ENCODE measurements at regions not wholly inside any gene's neighbourhood (a gene's known extent, or its start where the extent isn't known, plus 50 kb on each side); places are given as distances from the start of the nearest gene placed in this dataset.
"Not testable (repeated sequence)": the region's sequence is repeated elsewhere in the genome, so short reads cannot be mapped to it uniquely, and the experiment has no call there.

DNA sequence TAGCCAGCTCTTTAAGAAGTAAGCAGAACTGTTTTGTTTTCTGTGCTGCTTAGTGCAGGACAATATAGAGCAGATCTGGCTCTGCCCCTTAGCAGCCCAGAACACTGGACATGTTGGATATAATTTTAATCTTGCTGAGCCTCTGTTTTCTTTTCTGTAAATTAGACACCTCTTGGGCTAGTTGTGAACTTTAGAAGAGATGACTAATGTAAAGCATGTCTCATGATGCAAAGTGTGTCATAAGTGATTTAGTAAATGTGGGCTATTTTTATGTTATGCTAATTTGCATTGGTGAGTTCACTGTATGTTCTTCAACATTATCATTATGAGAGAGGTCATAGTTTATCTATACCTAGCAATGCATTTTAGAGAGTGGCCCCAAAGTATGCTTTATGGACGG, 156.1 kb upstream of the ADAMTSL1 start:
- no peak for DNase-seq

DNA sequence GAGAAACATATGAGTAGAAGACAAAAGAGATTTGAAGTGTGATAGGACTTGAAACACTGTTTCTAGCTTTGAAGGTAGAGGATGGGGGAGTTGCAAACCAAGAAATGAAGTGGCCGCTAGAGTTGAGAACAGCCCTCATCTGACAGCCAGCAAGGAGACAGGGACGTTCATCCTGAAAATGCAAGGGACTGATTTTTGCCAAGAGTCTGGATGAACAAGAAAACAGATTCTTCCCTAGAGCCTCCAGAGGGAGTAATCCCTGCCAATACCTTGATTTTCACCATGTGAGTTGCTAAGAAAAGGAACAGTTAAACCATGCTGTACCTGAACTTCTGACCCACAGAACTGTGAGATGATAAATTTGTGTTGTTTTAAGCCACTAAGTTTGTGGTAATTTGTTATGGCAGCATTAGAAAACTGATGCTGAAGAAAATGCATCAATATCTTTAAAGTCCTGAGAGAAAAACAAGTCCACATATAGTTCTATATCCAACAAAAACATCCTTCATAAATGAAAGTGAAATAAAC, 154.0 kb upstream of the ADAMTSL1 start:
- DNase-seq, result no peak

DNA sequence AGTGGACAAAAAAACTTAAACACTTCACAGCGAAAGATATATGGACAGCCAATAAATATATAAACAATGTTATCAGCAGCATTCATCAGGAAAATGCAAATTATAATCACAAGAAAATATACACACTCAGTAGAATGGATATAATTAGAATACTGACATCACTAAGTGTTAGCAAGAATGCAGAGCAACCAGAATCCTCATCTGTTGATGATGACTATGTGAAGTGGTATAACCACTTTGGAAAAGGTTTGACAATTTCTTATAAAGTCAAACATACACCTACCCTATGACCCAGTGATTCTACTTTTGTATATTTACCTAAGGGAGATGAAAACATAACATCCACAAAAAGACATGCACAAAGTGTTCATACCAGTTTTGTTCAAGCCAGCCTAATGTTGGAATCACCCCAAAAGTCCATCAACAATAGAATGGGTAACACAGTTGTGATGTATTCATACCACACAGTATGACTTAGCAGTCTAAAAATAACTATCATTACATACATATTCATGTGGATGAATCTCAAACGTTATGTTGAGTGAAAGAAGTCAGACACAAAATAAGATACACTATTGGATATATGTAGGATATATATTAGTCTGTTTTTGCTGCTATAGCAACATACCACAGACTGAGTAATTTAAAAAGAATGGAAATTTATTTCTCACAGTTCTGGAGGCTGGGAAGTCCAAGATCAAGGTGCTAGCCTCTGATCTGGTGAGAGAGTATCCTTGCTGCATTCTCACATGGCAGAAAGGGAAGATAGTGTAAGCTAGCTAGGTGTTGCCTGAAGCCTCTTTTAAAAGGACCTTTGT, 148.8 kb upstream of the ADAMTSL1 start:
- DNase-seq, result no peak

DNA sequence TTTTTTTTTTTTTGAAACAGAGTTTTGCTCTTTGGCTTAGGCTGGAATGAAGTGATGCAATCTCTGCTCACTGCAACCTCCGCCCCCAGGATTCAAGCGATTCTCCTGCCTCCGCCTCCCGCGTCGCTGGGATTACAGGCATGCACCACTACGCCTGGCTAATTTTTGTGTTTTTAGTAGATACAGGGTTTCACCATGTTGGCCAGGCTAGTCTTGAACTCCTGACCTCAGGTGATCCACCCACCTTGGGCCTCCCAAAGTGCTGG, 148.3 kb upstream of the ADAMTSL1 start:
- not testable (repeated sequence) for DNase-seq

DNA sequence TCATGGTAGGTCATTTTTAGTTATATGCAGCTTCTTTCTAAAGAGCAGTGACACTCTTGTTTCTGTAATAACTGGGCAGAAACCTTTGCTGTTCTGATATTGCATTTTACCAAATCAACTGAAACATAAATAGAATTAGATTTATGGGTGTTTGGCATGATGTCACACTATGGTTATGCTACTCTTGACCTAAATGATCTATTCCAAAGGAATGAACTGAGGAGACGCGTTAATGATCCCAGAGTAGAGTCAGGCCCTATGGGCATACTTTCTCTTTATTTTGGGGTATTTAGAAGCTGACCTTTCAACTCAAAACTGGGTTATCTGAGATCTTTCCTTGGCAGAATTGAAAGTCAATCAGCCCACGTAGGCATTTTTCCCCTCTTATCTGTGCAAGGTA, 146.8 kb upstream of the ADAMTSL1 start:
- no peak for DNase-seq

DNA sequence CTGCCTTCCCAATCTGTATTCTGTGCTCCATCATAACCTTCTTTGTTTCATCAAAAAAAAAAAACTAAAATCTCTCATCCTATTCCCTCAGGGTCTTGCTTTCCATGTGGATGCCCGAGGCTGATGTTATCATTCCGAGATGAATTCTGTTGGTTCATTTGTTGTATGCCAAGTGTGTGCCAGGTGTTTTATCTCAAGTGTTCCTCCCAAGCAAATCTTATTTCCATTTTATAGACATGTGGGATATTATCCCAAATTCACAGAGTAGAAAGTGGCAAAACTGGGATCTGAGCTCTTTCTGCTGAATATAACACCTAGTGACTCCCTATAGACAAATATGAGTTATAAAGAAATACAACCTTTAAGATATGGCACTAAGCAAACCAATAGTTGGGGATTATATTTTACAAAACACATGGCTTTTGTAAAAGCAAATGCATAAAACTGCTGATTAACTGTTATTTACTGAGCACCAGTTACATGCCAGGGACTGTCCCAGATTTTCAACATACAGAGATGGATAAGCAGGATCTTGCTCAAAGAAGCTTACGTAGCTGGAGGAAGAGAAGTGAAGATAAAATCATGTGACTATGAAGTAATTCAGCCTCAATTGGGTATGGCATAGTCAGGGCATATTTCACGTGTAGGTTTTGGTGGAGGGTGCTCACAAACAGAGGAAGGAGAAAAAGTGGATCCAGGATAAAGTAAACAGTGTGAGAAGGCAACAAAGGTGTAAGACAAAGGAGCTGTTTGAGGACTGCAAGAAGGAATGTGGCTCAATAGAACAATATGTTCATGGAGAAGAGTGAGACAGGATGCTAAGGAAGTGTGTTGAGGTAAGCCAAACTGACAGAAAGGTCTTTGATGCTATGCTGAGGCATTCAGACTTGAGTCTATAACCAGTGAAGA, 143.3 kb upstream of the ADAMTSL1 start:
- no peak for DNase-seq

DNA sequence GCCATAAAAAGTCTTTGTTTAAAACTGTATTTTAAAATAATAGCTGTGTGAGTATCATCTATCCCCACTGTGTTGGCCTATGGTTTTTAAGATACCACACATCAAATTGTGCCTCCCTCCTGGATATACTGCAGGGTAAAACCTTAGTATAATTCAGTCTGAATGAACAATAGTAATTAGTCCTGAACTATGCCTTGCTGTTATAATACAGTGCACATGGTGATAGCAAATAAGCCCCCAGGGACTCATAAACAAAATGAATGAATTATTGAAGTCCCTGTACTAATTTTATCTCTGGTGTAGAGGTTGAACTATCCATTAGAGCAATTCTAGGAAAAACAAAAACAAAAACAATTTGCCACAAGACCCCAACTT, 142.7 kb upstream of the ADAMTSL1 start:
- DNase-seq, result no peak

DNA sequence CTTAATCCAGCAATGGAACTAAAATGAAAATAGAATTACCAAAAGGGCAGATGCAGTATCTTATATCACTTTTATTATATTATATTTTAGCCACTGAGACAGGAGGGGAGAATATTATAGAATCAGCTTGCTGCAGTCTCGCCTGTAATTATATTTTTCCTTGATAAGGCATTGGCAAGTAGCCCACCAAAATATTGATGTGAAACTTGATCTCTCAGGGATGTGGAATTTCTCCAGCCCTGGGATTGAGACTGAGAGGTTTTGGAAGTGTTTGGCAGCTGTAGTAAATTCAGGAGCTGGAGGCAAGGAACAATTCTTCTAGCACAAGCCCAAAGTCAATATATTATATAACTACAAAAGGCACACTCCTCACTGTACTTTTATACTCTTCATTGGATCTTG, 142.1 kb upstream of the ADAMTSL1 start:
- no peak for DNase-seq

DNA sequence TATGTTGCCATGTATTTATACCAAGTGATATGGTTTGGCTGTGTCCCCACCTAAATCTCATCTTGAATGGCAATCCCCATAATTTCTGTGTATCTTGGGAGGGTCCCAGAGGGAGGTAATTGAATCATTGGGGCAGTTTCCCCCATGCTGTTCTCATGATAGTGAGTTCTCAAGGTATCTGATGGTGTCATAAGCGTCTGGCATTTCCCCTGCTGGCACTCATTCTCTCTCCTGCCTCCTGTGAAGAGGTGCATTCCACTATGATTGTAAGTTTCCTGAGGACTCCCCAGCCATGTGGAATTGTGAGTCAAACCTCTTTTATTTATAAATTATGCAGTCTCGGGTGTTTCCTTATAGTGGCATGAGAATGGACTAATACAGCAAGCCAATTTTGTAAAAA, 140.8 kb upstream of the ADAMTSL1 start:
- DNase-seq, result no peak

DNA sequence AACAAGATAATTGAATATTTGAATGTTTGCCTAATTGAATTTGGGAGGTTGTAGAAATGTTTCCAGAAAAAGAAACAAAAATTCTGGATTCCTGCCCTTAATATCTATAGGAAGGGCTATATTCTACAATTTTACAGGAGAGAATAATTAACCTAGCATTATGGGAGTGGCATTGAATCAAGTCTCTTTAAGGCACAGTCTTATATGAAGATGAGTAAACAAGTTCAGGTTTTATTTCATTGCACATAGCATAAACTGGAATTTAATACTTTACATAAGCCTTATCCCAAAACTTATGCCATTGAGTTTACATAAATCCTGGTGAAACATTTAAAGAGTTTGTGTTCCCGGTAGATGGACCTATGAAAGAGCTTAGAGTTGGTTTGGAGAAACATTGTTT, 138.1 kb upstream of the ADAMTSL1 start:
- no peak for DNase-seq

DNA sequence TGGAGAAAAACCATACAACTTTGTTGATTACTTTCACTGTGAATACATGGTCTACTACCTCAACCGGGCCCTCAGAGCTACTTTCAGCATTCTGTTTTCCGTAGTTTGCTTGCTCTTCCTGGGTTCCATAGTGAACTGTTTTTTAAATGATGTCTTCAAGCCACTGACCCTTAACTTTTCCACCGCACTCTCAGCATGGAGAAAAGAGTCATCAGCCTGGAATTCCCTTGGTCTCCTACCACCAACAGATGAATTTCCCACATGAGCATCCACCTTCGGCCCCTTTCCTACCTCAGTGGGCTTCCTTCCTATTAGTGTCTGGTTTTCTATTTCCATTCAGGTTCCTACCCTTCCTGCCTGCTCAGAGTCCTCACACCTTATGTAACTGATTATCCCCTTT, 135.9 kb upstream of the ADAMTSL1 start:
- no peak for DNase-seq

DNA sequence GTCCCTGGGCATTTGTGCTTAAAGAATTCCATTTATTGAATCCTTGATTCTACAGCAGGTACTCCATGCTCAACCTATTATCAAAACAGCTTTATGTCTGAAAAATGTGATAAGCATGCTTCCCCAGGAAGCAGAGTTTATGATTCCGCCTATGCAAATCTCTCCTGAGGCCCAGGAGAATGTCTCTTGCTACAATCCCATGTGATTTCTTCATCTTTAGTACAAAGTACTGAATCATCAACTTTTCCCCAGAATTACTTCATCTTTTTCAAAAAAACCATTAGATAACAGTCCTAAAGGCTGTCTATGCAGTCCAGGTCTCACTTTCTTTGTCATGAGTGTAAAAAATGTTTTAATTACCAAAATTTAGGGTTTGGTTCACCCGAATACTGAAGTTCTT, 130.2 kb upstream of the ADAMTSL1 start:
- DNase-seq, result no peak

DNA sequence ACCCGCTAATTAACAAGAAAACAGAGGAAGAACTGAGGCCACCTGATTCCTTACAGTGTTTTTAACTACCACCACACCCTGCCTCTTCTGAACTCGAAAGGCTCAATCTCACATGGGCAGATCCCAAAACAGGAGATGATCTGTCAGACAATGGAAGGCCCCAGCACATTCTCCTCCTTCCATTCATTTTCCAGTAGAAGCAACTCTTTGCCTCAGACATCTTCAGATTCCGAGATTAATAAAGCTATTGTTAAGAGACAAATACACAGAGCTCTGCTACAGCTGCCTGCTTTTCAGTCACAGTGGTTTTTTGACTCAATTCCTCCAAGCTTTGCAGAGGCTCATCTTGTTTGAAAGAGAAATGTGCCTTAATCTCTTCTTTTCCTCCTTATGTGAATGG, 127.2 kb upstream of the ADAMTSL1 start:
- no peak for DNase-seq

DNA sequence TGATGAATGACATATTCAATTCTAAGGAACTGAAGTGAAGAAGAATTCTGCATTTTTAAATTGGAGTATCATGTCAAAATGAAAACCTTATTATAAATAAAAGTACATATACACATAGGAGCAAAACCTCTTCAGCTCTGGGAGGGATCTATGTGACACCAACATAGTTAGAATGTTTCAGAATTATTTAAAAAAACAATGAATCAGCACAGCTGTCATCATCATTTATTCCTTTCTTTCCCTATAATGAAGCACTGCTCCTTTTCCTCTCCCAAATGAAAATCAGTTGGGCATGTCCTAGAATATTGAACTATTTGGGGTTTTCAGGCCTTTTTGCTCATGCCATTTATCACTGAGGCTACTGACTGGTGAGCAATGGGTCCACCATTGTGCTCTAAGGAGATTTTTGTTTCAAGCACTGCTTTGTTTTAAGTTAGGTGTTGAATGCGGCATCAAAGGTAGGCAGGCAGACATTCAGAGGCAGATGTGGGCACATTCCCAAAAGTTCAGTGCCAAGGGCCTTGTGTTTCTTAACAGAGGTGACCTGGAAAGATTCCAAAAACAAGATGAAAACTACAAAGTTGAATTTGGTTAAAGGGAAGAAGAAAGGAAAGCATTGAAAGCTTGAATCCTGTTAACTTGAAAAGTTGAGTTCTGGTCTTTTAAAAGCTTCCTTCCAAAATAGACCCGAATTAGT, 126.4 kb upstream of the ADAMTSL1 start:
- DNase-seq, result no peak

DNA sequence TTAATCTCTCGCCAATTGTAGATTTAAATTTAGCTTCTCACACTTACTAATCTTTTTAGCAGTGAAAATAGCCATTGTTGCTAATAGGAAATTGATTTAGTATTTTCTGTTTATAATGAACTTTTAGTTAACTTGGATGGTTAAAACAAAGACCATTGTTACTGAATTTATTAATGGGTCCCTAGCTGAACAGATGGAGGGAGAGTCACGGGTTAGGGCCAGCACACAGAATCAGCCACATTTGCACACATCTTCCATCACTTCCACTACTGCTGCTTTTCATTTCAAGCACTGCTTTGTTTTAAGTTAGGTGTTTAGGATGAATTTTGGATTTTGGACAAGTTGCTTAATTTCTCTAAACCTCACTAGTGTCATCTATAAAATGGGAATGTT, 125.9 kb upstream of the ADAMTSL1 start:
- no peak for DNase-seq

DNA sequence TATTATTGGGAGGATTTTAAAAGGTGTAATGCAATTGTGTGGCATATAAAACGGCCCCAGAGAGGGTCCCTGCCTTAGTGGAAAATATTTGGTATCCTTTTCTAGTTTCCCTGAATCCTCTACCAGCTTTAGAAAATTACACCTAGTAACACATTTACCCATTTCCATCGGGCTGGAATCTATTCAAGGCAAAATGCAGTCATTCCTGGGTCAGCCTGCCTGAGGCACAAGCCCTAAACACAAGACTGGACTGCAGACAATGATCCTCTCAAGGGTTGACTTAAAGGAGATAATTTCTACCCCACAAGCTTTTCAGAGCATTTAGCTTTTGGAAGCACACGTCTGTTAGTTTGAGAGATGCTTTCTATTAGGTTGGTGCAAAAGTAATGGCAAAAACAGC, 124.4 kb upstream of the ADAMTSL1 start:
- no peak for DNase-seq

DNA sequence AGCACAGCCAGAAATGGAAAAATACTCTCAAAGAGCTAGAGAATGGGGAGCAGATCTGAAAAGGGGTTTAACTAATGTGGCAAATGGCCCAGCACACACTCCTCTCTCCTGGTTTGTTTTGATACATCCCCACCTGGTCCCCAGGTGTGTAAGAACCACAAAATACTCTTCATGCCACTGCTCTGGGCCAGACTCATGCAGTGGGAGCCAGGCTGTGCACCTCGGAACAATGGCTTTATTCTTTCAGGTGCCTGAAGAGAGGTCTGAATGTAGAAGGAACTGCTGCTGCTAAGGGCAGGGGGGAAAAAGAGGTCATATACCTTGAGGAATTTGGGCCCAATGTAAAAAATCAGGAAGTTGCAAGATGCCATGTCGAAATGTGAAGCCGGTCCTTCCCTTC, 123.9 kb upstream of the ADAMTSL1 start:
- DNase-seq, result no peak

DNA sequence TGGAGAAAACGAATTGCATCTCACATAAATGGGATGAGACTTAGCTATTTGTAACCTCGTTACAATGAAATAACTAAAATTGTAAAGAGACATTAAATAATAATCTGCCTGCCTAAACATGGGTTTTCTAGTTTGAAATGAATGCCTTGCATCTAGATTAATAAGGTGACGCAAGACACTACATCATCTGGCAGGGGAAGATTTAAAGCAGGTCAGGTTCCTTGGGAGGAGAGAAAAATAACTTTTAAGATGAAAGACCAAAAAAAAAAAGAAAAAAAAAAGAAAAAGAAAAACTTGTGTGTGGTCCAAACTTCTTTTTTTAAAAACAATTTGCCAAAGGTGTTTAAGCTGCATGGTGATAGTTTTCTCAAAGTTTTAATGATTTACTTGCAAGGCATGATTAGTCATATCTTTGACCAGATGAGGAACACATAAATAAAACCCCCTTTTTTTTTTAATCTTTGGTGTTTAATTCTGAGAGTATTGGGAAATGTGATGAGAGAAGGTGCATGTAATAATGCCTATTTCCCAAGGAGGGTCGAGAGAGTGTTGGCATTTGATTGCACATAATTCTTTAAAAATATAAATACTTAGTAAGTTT, 122.9 kb upstream of the ADAMTSL1 start:
- DNase-seq, result no peak

DNA sequence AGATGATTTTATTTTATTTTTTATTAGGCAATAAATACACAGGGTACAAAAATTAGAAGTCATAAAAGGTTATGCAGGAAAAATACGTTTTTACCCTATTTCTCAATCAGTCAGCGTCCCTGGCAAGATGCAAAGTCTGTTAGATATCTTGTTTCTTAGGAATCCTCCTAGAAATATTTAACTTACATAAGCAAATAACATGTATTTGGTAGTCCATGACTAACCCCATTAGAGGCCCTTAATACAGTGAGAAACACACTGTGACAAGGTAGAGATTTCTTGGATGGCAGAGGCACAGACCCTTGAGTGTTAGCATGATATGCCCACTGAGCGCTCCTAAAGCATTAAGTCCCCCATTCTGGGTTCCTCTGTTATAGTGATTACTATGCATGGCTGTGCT, 121.2 kb upstream of the ADAMTSL1 start:
- DNase-seq, result no peak

DNA sequence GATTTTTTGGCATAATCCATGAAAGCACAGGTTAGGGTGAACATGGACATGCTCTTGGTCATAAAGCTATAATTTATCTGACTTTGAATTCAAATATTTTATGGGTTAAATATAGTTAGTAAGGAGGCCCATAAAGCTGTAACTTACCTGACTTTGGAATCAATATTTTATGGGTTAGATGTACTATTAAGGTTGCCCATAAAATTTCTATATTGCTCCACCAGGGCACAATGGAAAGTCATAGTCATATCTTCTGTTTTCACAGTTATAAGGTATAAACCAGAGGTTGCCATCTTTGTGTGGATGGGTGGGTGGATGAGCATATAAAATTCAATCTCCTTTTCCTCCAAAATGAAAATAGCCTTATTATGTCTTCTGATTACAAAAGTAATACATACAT, 120.5 kb upstream of the ADAMTSL1 start:
- DNase-seq, result no peak

DNA sequence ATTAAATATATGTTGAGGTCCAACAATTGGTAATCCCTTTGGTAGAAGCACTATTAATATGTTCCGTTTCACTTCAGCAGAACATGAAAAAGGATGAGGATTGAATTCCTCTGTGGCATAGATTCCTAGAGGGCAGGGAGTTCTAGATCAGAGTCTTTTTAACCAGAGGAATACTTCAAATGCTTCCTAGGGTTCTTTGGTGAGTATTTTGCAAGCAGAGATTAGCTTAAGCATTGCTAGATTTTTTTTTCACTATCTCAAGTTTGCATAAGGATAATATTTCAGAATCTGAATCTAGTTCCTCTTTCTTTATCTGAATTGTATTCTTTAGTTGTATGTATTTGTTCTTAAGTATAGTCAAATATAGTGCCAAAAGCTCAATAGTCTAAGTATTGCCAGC, 116.6 kb upstream of the ADAMTSL1 start:
- DNase-seq, result no peak

DNA sequence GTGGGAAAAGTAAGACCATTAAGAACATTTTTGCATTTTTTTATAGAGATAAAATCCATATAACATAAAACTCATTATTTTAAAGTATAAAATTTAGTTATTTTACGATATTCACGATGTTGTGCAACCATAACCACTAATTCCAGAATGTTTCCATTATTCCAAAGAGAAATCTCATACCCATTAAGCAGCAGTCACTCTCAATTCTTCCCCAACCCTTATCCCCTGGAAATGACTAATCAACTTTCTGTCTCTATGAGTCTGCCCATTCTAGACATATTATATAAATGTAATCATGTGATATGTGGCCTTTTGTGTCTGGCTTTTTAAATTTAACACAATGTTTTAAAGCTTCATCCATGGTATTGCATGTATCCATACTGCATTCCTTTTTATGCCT, 115.6 kb upstream of the ADAMTSL1 start:
- DNase-seq, result no peak

DNA sequence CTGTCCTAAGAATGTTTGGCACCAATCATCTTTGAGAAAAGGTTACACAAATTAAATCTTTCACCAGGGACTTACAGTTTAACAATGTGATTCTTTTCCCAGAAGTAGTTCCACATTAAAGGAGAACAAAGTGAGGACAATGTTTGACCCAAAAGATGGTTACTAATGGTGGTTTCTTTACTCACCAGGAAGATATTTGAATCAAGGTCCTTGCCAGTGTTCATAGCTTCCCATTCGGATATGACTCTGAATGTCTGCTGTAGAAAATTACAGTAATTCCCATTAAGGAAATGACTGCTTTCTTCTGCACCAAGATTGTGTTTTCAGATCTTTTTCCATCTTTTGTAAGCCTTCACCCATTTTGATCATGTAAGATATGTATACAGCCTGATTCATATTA, 114.6 kb upstream of the ADAMTSL1 start:
- DNase-seq, result no peak
